CD8-positive, alpha-beta memory T cell (primary cell): ENCODE measurements at regions not wholly inside any gene's neighbourhood (a gene's known extent, or its start where the extent isn't known, plus 50 kb on each side); places are given as distances from the start of the nearest gene placed in this dataset.

Source experiments
- CTCF ChIA-PET: fragments of 350-600 bp; sonication (Branson Sonifier 250); formaldehyde crosslinking; loops from one replicate; lab custom pipeline; 2021; ENCODE audit warnings: antibody characterized with exemption; lab: Charles Lee
- POLR2A ChIA-PET: fragments of 350-600 bp; sonication (Branson Sonifier 250); formaldehyde crosslinking; loops from one replicate; lab custom pipeline; 2021; ENCODE audit warnings: antibody characterized with exemption; lab: Charles Lee
- DNase-seq, 5 donors: peaks; one replicate each; pipeline versions ENCODE4 v3.0.0 to v3.0.0-alpha.2; 2020 to 2022; ENCODE audit warnings: mixed read lengths in 1 of 5
- H3K27ac ChIP-seq: one replicate; pipeline ENCODE4 v1.7.0; 2013; ENCODE audit warnings: low read depth, mild to moderate bottlenecking, low read length, moderate library complexity
- H3K27me3 ChIP-seq: 2 replicates; pipeline ENCODE4 v1.7.0; 2013; ENCODE audit warnings: low read length, mild to moderate bottlenecking; ENCODE audit not compliant: insufficient read depth, poor library complexity, severe bottlenecking
- H3K36me3 ChIP-seq: 2 replicates; pipeline ENCODE4 v1.7.0; 2013; ENCODE audit warnings: mild to moderate bottlenecking, low read length, moderate library complexity; ENCODE audit not compliant: insufficient read depth
- H3K4me1 ChIP-seq: 2 replicates; pipeline ENCODE4 v1.7.0; 2013; ENCODE audit warnings: mild to moderate bottlenecking, low read length, moderate library complexity; ENCODE audit not compliant: insufficient read depth
- H3K4me3 ChIP-seq: 2 replicates; pipeline ENCODE4 v1.7.0; 2013; ENCODE audit warnings: mild to moderate bottlenecking, low read length
- H3K9me3 ChIP-seq: 2 replicates; pipeline ENCODE4 v1.7.0; 2013; ENCODE audit warnings: mild to moderate bottlenecking, low read length
- H3K27ac Mint-ChIP-seq, 8 donors: one replicate each; pipeline ENCODE4 v1.8.0; 2020 to 2021; ENCODE audit warnings: mixed read lengths in 8 of 8, mild to moderate bottlenecking in 6 of 8, inconsistent platforms in 3 of 8, moderate library complexity in 3 of 8
- H3K27me3 Mint-ChIP-seq, 2 donors: one replicate each; pipeline ENCODE4 v1.8.0; 2020 to 2021; ENCODE audit warnings: mixed read lengths in 2 of 2, mild to moderate bottlenecking in 1 of 2, moderate library complexity in 1 of 2
- H3K36me3 Mint-ChIP-seq, 3 donors: one replicate each; pipeline ENCODE4 v1.8.0; 2020 to 2021; ENCODE audit warnings: mixed read lengths in 3 of 3, inconsistent platforms in 1 of 3, mild to moderate bottlenecking in 1 of 3
- H3K4me1 Mint-ChIP-seq, 3 donors: one replicate each; pipeline ENCODE4 v1.8.0; 2020 to 2021; ENCODE audit warnings: mixed read lengths in 3 of 3, inconsistent platforms in 1 of 3, mild to moderate bottlenecking in 1 of 3
- H3K4me3 Mint-ChIP-seq, 7 donors: one replicate each; pipeline ENCODE4 v1.8.0; 2020 to 2021; ENCODE audit warnings: mixed read lengths in 7 of 7, mild to moderate bottlenecking in 6 of 7, moderate library complexity in 4 of 7, inconsistent platforms in 2 of 7
- H3K9me3 Mint-ChIP-seq, 5 donors: one replicate each; pipeline ENCODE4 v1.8.0; 2020 to 2022; ENCODE audit warnings: mixed read lengths in 5 of 5, mild to moderate bottlenecking in 3 of 5, moderate library complexity in 2 of 5, inconsistent platforms in 1 of 5

- Histone ChIP-seq H3K4me1 (no peaks in the 10 kb centered on the region), H3K9me3 (no peaks in the 10 kb centered on the region), H3K27me3 (no peaks in the 10 kb centered on the region), H3K27ac (no peak overlapping the region), H3K36me3 (no peaks in the 10 kb centered on the region), H3K4me3 (no peak overlapping the region)
- H3K36me3 Mint-ChIP-seq: no peaks in the 10 kb centered on the region
- ChIA-PET POLR2A (no interaction called here), CTCF (no interaction called here)
- H3K4me3 Mint-ChIP-seq: no peak overlapping the region
- H3K27me3 Mint-ChIP-seq: no peaks in the 10 kb centered on the region
- peaks cover 5 to 29% (median 22%) of the 10 kb centered on the region in 5 donors for H3K9me3 Mint-ChIP-seq
- no peak for DNase-seq
- no peaks in the 10 kb centered on the region for H3K4me1 Mint-ChIP-seq
- no peak overlapping the region for H3K27ac Mint-ChIP-seq
These were observed 54.7 kb downstream of the ZNF727 start for GRCh38 chr7:64099656-64100531.

- no peaks in the 10 kb centered on the region for H3K36me3 Mint-ChIP-seq
- Histone ChIP-seq H3K4me3 (no peak overlapping the region), H3K36me3 (no peaks in the 10 kb centered on the region), H3K9me3 (no peaks in the 10 kb centered on the region), H3K27me3 (no peaks in the 10 kb centered on the region), H3K27ac (no peak overlapping the region), H3K4me1 (no peaks in the 10 kb centered on the region)
- DNase-seq: no peak
- no peak overlapping the region for H3K27ac Mint-ChIP-seq
- CTCF ChIA-PET: no interaction called here
- H3K4me1 Mint-ChIP-seq: no peaks in the 10 kb centered on the region
- no peak overlapping the region for H3K4me3 Mint-ChIP-seq
- peaks cover 4 to 28% (median 11%) of the 10 kb centered on the region in 5 donors for H3K9me3 Mint-ChIP-seq
- POLR2A ChIA-PET: no interaction called here
- no peaks in the 10 kb centered on the region for H3K27me3 Mint-ChIP-seq
These were observed 56.1 kb downstream of the ZNF727 start for GRCh38 chr7:64101126-64101942.

GRCh38 chr7:64101943-64102655 lies 56.9 kb downstream of the ZNF727 start:
- ChIA-PET POLR2A (no interaction called here), CTCF (no interaction called here)
- Histone ChIP-seq H3K9me3 (no peaks in the 10 kb centered on the region), H3K4me3 (no peak overlapping the region), H3K27ac (no peak overlapping the region), H3K27me3 (no peaks in the 10 kb centered on the region), H3K36me3 (no peaks in the 10 kb centered on the region), H3K4me1 (no peaks in the 10 kb centered on the region)
- Mint-ChIP-seq H3K27ac (no peak overlapping the region), H3K4me1 (no peaks in the 10 kb centered on the region), H3K9me3 (peaks cover 4 to 24% (median 11%) of the 10 kb centered on the region in 5 donors), H3K4me3 (no peak overlapping the region), H3K36me3 (no peaks in the 10 kb centered on the region), H3K27me3 (no peaks in the 10 kb centered on the region)
- DNase-seq: no peak

GRCh38 chr7:64102656-64103400 lies 57.6 kb downstream of the ZNF727 start:
- H3K4me1 ChIP-seq: no peaks in the 10 kb centered on the region
- Mint-ChIP-seq H3K36me3 (no peaks in the 10 kb centered on the region), H3K9me3 (peaks cover 2 to 17% (median 11%) of the 10 kb centered on the region in 5 donors), H3K27me3 (no peaks in the 10 kb centered on the region), H3K4me1 (no peaks in the 10 kb centered on the region), H3K27ac (no peak overlapping the region), H3K4me3 (peak overlapping the region in 1 of 7 donors; percentile 38)
- no peak overlapping the region for H3K27ac ChIP-seq
- H3K4me3 ChIP-seq: no peak overlapping the region
- ChIA-PET POLR2A (no interaction called here), CTCF (no interaction called here)
- H3K9me3 ChIP-seq: no peaks in the 10 kb centered on the region
- DNase-seq: no peak
- no peaks in the 10 kb centered on the region for H3K36me3 ChIP-seq
- no peaks in the 10 kb centered on the region for H3K27me3 ChIP-seq

- H3K27me3 Mint-ChIP-seq: peaks cover 0 to 2% of the 10 kb centered on the region in 2 donors
- CTCF ChIA-PET: no interaction called here
- no peaks in the 10 kb centered on the region for H3K4me1 Mint-ChIP-seq
- Histone ChIP-seq H3K27ac (no peak overlapping the region), H3K9me3 (no peaks in the 10 kb centered on the region), H3K36me3 (no peaks in the 10 kb centered on the region), H3K4me1 (no peaks in the 10 kb centered on the region), H3K27me3 (no peaks in the 10 kb centered on the region), H3K4me3 (no peak overlapping the region)
- no peak for DNase-seq
- H3K27ac Mint-ChIP-seq: no peak overlapping the region
- POLR2A ChIA-PET: no interaction called here
- H3K9me3 Mint-ChIP-seq: peaks cover 0 to 19% (median 11%) of the 10 kb centered on the region in 5 donors
- no peak overlapping the region for H3K4me3 Mint-ChIP-seq
- H3K36me3 Mint-ChIP-seq: no peaks in the 10 kb centered on the region
These were observed 68.7 kb downstream of the ZNF727 start for GRCh38 chr7:64113981-64114380.

GRCh38 chr7:64114791-64115190 lies 69.6 kb downstream of the ZNF727 start:
- ChIA-PET POLR2A (no interaction called here), CTCF (no interaction called here)
- Mint-ChIP-seq H3K9me3 (peaks cover 0 to 19% (median 9%) of the 10 kb centered on the region in 5 donors), H3K27me3 (peaks cover 0 to 2% of the 10 kb centered on the region in 2 donors), H3K27ac (no peak overlapping the region), H3K4me1 (no peaks in the 10 kb centered on the region), H3K36me3 (no peaks in the 10 kb centered on the region), H3K4me3 (no peak overlapping the region)
- Histone ChIP-seq H3K36me3 (no peaks in the 10 kb centered on the region), H3K9me3 (no peaks in the 10 kb centered on the region), H3K27ac (no peak overlapping the region), H3K4me1 (no peaks in the 10 kb centered on the region), H3K27me3 (no peaks in the 10 kb centered on the region), H3K4me3 (no peak overlapping the region)
- no peak for DNase-seq

- no peaks in the 10 kb centered on the region for H3K27me3 ChIP-seq
- H3K9me3 Mint-ChIP-seq: peaks cover 16 to 62% (median 36%) of the 10 kb centered on the region in 5 donors
- H3K36me3 ChIP-seq: no peaks in the 10 kb centered on the region
- H3K27me3 Mint-ChIP-seq: no peaks in the 10 kb centered on the region
- H3K4me1 ChIP-seq: no peaks in the 10 kb centered on the region
- no peak overlapping the region for H3K27ac ChIP-seq
- no peaks in the 10 kb centered on the region for H3K9me3 ChIP-seq
- ChIA-PET CTCF (no interaction called here), POLR2A (no interaction called here)
- DNase-seq: no peak
- H3K4me3 Mint-ChIP-seq: no peak overlapping the region
- no peaks in the 10 kb centered on the region for H3K4me1 Mint-ChIP-seq
- H3K4me3 ChIP-seq: no peak overlapping the region
- H3K27ac Mint-ChIP-seq: no peak overlapping the region
- peaks cover 0 to 8% (median 0%) of the 10 kb centered on the region in 3 donors for H3K36me3 Mint-ChIP-seq
These were observed 75.3 kb upstream of the ZNF735 start for GRCh38 chr7:64131696-64132095.
